Head of caudate nucleus (tissue), 42 donors: ENCODE measurements at regions not wholly inside any gene's neighbourhood (a gene's known extent, or its start where the extent isn't known, plus 50 kb on each side); places are given as distances from the start of the nearest gene placed in this dataset.
A peak's percentile ranks its signal among the peaks of the same experiment; 100 is the strongest.

ENCODE experiments used
- DNase-seq, 42 donors: peaks; one replicate each; pipeline versions ENCODE4 v3.0.0 to v3.0.0-alpha.2; 2020 to 2021; ENCODE audit warnings: mixed read lengths in 7 of 42
- intact Hi-C: fragments of 100-400 bp; cut with DNase I; formaldehyde crosslinking; loops from one replicate; pipeline ENCODE4 v1.15.0; 2022

- intact Hi-C loops = no loop called here
- no peak for DNase-seq
Measured at GRCh38 chr2:126515471-126515870, 140.5 kb upstream of the GYPC start.

DNA sequence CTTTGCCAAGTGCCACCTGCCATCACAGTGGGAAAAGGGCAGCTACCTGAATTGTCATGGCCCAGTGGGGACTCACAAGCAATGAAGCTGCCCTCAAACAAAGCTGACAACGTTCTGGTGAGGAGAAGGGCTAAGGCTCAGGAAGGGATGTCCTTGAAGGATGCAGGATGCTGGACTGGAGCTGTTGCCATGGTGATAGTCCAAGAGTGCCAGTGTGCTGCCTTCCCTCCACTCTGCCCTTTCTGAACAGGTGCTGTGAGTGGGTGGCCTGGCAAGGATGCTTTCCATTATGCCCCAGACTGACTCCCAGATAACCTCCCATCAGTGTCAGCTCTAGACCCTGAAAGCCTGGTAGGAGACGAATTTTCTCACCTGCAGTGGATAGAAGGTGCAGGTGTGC, 137.8 kb upstream of the GYPC start:
- intact Hi-C loops = no loop called here
- no peak for DNase-seq

DNA sequence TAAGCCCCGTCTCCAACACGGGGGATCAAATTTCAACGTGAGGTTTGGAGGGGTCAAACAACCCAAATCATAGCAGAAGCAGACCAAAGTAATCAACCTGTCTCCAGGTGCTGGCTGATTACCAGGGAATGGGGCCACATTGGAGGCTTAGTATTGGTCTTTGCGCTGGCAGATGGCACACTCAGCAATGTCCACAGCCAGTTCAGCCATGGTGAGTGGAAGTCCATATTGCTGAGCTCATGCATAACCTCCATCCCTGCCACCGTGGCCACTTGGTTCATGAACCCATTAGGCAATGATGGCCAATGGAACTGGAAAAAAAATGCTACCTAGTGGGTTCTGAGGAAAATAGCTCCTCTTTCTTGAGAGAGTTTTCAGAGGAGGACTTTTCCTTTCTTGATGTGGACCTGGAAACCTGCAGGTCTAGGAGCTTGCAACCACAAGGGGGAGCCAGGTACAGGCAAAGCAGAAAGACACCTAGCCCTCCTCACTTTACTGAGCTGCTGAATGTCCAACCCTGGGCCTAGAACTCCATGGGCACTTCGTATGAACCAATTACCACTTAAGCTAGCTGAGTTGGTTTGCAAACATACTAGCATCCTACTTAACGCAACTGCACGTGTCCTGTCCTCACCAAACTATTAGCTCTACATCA, 128.0 kb upstream of the GYPC start:
- intact Hi-C loops = no loop called here
- DNase-seq = peak in 39 of 42 donors; percentile 11 to 70 (median 44)

DNA sequence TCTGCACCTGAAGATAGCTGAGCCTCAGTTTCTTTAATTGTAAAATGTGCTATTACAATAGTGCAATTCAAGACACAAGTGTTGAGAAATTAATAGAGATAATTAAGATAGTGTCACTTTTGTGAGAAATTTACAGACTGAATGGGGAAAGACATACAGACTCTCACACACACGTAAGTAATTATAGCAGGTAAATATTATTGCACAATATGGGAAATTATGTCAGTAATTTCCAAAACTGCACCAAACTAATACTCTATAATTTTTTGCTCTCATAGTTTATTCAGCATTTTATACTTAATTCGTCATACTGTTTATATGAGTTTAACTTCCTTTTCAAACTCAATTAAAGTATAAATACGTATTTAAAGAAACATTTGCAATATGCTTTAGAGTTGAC, 124.9 kb upstream of the GYPC start:
- intact Hi-C loops = no loop called here
- no peak for DNase-seq

DNA sequence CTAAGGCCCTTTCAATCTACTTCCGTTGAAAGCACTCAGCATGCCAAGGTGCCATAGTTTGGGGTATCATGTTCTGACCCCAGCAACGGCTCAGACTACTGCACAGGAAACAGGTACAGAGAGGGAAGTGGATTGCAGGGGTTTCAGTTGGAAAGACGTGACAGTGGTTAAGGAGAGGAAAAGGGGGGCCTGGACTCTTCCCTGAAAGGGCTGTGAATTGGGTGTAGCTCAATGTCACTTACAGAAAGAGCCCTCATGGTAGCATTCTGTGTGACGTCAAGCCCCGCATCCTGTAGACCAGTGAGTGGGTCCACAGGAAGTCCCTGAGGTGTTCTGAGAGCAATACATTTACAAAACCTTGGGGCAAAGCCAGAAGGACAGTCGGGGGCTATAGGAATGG, 121.5 kb upstream of the GYPC start:
- intact Hi-C loops = no loop called here

DNA sequence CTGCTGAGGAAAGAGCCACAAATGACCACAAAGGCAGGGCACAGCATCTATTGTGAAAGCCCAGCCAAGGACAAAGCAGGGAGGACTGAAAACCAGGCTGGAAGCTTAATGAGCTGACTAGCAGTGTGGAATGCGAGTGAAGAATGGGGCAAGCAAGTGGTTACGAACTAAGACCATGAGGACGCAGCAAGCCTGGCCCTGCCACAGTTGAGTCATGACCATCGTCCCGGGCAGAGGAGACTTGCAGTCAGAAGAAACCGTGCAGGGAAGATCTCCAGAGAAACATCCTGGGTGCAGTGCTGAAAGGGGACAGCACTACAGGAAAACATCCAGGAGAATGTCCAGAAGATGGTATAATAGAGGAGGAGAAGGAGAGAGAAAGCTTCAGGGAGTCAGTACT, 120.5 kb upstream of the GYPC start:
- DNase-seq = no peak
- intact Hi-C loops = no loop called here

More for the DNA sequence above, 121.5 kb upstream of the GYPC start:
- no peak for DNase-seq

DNA sequence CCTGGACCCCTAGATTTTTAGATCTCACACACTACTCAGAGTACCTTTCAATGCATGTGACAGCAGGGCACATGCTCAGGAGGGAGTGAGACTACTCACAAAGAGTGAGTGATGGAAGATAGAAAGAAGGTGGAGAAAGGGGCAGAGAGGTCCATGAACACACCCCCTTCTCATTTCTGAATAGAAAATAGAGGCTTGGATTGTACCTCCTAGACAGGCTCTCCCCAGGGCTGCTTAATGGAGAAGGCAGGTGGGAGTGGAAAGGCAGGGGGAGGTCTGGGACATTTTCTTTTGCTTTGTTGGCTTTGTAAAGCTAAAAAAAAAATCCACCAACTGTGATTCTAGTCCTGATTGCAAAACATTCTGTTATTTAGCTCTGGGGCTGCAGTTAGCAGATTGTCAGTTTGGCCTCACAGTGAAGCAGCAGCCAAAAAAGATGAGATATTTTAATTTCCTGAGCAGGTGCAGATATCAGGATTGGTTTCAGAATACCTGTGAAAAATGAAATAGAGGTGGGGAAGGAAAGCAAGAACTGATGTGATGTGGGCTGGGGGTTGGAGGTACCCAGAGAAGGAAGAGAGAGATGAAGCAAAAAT, 119.3 kb upstream of the GYPC start:
- intact Hi-C loops = no loop called here
- DNase-seq = no peak

GRCh38 chr2:126539101-126539500, 116.9 kb upstream of the GYPC start:
- no peak for DNase-seq
- intact Hi-C loops = no loop called here

- intact Hi-C loops = no loop called here
- no peak for DNase-seq
Measured at GRCh38 chr2:126542247-126542646, 113.7 kb upstream of the GYPC start.

DNA sequence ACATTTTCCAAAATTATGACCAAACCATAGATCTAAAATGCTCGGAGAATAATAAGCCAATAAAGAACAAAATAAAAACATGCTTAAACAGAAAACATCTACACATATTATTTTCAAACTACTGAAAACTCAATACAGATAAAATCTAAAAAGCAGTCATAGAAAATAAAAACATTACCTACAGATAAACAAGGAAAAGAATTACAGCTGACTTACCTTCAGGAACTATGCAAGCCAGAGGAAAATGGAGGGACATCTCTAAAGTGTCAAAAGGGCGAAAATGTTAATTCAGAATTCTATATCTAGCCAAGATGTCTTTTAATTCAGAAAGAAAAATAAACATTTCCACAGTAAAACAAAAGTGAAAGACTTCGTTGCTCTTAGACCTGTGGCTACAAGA, 112.9 kb upstream of the GYPC start:
- DNase-seq = no peak
- intact Hi-C loops = no loop called here

- intact Hi-C loops = no loop called here
- DNase-seq = no peak
Measured at GRCh38 chr2:126558029-126558428, 97.9 kb upstream of the GYPC start.

DNA sequence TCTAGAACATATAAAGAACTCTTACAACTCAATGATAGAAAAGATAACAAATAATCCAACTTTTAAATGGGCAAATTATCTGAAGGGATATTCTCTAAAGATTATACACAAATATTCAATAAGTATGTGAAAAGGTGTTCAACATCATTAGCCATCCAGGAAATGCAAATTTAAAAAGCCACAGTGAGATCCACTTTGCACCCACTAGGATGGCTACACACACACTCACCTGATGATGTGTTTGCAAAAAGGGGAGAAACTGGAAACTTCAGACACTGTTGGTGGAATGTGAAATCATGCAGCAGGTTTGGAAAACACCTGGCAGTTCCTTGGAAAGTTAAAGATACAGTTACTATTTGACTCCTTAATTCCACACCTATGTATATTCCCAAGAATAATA, 87.2 kb upstream of the GYPC start:
- DNase-seq = no peak
- intact Hi-C loops = no loop called here

DNA sequence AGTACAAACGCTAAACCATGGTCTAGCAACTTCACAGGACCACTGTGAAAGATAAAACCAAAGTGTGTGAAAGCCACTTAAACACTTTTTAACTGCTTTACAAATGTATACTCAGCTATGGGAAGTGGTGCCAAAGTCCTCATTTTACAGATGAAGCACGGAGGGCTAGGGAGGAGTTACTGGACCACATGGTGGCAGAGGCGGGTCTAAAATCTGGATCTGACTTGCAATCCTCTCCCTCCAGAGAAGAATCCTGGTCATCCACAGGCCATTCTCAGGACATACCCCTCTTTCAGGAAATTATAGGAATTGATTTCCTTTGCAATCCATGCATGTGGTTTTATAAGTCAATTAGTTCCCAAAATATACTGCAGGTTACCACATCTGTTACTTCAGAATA, 84.6 kb upstream of the GYPC start:
- intact Hi-C loops = no loop called here
- DNase-seq = no peak

DNA sequence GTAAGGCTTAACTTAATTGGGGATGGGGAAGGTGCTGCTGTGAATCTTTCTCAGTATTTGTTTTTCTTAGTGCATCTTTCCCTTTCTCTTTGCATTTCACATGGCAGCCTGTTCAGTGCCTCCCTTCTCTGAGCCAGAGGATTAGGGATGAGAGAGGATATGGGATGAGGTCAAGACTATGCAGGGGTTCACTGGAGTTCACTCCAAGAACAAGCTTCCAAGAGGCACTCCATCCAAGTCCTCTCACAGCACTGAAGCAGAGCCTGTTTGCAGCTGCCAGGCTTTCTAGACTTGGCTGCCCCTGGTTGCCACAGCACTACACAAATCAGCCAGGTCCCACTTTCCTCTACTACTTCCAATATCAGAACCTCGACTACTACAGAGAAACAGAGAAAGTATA, 80.3 kb upstream of the GYPC start:
- intact Hi-C loops = no loop called here
- DNase-seq = no peak

GRCh38 chr2:126579868-126580267, 76.1 kb upstream of the GYPC start:
- DNase-seq = no peak
- intact Hi-C loops = no loop called here

DNA sequence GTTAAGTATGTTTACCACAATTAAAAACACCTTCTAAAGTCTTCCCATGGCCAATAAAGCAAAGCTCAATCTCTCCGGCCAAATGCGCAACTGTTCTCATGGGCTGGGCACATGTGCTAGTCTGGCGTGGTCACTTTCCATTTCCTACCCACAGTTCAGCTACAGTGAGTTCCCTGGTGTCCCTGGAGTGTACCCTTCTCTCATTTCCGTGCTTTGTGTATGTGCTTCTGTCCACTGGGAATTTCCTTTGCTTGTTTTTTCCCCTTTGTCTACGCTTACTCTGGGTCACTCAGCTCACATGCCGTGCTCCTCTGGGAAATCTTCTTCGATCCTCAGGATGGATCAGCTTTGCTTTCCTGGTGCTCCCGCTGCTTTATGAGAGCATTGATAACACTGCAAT, 69.6 kb upstream of the GYPC start:
- intact Hi-C loops = no loop called here
- DNase-seq = no peak

GRCh38 chr2:126599062-126599461, 56.9 kb upstream of the GYPC start:
- intact Hi-C loops = no loop called here

GRCh38 chr2:126600742-126601141, 55.2 kb upstream of the GYPC start:
- no peak for DNase-seq

More at GRCh38 chr2:126599062-126599461, 56.9 kb upstream of the GYPC start:
- no peak for DNase-seq

DNA sequence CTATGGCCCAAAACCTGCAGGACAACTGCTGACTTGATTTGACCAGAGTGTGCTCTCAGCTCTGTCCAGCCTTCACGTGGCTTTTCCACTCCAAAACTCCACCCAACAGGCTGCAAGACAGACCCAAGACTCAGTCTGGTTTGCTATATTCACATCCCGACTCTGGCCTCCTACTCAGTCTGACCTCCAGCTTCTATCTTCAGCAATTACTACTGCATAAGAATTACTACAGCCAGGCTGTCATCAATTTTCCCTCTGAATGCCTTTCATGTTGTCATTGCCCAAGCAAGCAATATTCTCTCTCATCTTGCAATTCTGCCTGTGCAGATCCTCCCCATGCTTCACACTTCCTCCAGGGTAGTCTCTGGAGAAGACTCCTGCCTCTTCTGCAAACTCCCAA, 53.6 kb upstream of the GYPC start:
- intact Hi-C loops = no loop called here

More at GRCh38 chr2:126600742-126601141, 55.2 kb upstream of the GYPC start:
- intact Hi-C loops = no loop called here

More for the DNA sequence above, 53.6 kb upstream of the GYPC start:
- DNase-seq = no peak
